ENCODE measurements at regions not wholly inside any gene's neighbourhood (a gene's known extent, or its start where the extent isn't known, plus 50 kb on each side); places are given as distances from the start of the nearest gene placed in this dataset.

- TF ChIP-seq CTCF (conservative IDR thresholded peaks at IDR 0.05; ENCODE audit: low read depth, low read length) (no peak), POLR2A (IDR thresholded peaks at IDR 0.05; ENCODE audit: low read depth, low read length) (no peak), RFX5 (IDR thresholded peaks at IDR 0.05; ENCODE audit: low read depth, low read length) (no peak)
These were observed 678.6 kb downstream of the BCL11B start for GRCh38 chr14:98593361-98593761.

All from IMR-90 (cell line).